Activated T-cell treated with anti-CD3 and anti-CD28 coated beads for 48 hours (primary cell): ENCODE measurements at regions not wholly inside any gene's neighbourhood (a gene's known extent, or its start where the extent isn't known, plus 50 kb on each side); places are given as distances from the start of the nearest gene placed in this dataset.
"Not testable (repeated sequence)": the region's sequence is repeated elsewhere in the genome, so short reads cannot be mapped to it uniquely, and the experiment has no call there.

ENCODE experiments used
- DNase-seq: peaks from one replicate; pipeline ENCODE4 v3.0.0-alpha.2; 2020; ENCODE audit warnings: low read depth

GRCh38 chr15:31219221-31219620 lies 107.4 kb upstream of the KLF13 start:
- DNase-seq: no peak

DNA sequence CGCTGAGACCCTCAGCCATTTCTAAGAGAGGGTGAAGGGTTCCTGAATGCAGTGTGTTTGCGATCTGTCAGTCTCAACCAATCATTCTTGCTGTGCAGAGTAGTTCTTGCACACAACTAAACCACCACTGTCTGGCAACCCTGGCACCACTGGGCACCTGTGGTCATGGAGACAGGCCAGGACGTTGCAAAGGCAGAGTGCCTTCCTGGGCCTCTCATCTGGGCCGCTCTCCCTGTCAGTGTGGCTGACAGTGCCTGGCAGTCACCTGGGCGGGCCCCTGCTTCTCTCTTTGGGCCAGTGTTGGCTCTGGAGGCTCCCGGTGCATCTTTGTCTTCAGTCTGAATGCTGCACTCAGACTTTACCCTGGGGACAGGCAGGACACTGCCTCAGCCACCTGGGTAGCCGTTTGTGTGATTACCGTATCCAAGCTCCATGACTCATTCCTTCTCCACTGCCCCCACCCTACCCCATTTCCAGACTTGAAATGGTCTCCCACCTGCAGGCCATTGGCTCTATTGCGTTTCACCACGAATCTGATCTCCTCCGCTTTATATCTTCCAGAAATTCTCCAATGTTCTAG lies 104.6 kb upstream of the KLF13 start:
- no peak for DNase-seq

- DNase-seq: no peak
These were observed 103.8 kb upstream of the KLF13 start for GRCh38 chr15:31222773-31223341.

GRCh38 chr15:31223478-31224350 lies 102.9 kb upstream of the KLF13 start:
- no peak for DNase-seq

GRCh38 chr15:31224661-31225060 lies 102.0 kb upstream of the KLF13 start:
- DNase-seq: not testable (repeated sequence)

DNA sequence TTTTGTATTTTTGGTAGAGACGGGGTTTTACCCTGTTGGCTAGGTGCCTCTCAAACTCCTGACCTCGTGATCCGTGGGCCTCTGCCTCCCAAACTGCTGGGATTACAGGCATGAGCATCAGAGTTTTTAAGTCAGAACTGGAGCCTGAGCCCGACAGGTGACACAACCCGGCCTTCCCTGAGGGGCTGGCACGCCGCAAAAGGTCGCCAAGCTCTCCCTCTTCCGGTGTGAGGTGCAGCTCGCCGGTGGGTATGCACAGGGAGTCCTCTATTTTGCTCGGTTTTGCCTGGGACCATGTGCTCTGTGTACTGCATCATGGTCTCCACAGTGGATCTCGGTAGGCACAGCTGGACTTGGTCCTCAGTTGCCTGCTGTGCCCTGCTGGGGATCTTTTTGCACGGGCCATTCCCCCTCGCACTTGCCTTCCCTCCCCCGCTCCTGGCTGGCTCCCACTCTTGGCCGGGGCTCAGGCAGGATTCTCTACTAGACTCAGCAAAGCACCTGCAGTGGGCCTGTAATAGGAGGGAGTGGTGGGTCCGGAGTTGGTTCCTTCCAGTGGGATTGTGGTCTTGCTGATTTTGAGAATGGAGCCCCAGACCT lies 101.2 kb upstream of the KLF13 start:
- no peak for DNase-seq

- DNase-seq: no peak
These were observed 100.6 kb upstream of the KLF13 start for GRCh38 chr15:31226021-31226420.

DNA sequence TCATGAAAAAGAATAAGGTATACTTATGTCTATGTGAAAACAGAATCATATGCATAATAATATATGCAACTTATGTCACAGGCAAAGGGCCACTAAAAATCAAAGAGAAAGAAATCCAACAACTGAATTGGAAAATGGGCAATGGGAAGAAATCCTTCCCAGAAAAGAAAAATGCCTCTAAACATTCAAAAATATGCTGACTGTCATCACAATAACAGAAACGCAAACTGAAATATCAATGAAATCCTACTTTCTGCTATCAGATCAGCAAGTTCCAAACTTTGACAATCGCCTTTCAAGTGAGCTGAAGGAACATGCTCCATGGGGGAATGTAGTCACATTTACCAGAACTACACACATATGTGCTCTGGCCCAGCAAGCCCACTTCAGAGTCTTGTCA lies 99.4 kb upstream of the KLF13 start:
- DNase-seq: no peak

- DNase-seq: no peak
These were observed 98.6 kb upstream of the KLF13 start for GRCh38 chr15:31228011-31228484.

GRCh38 chr15:31228980-31229826 lies 97.4 kb upstream of the KLF13 start:
- no peak for DNase-seq

- no peak for DNase-seq
These were observed 95.8 kb upstream of the KLF13 start for GRCh38 chr15:31230630-31231485.

DNA sequence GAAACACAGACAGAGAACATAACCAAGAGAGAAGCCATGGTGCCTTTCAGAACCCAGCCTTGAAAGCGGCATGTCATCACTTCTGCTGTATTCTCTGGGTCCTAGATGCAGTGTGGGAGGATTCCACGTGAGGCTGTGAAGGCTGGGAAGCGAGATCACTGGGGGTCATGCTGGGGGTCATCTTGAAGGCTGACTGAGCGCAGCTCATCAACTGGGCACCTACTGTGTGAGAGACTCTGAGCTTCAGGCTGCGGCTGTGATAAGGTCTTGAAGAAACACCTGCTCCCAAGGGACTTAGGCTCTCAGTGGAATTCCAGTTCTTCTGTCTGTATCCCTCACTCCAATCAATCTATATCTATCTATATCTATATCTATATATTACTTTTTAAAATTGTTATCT lies 91.8 kb upstream of the KLF13 start:
- no peak for DNase-seq

DNA sequence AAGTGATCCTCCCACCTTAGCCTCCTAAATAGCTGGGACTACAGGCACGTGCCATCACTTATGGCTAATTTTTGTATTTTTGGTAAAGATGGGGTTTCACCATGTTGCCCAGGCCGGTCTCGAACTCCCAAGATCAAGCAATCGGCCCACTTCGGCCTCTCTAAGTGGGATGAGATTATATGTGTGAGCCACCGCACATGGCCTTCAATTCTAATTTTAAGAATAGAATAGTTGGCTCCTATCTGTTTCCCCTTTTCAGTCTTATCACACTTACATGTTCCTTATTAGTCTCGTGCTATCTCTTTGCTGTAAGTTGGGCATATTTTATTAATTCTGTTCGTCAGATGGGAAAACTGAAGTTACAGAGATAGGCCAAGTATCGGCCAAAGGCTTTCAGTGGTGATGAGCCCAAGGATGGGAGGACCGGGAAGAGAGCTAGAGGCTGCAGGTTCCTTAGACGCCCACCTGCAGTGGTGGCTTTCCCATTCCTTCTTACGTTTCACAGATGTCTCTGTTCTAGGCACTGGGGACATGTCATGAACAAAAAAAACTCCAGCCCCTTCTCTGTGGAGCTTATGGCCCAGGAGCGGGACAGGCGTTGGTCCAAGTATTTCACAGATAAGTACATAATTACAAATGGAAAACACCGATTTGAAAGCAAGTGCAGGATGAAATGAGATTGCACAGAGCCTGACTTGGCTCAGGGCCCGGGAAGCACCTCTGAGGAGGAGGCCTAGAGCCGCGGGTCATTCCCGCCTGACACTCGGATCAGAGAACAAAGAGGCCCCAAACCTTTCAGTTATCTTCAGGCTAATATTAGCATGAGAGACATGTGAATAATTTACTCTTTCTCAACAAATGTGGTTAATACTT lies 91.1 kb upstream of the KLF13 start:
- no peak for DNase-seq

GRCh38 chr15:31236184-31237042 lies 90.2 kb upstream of the KLF13 start:
- no peak for DNase-seq

GRCh38 chr15:31237043-31237324 lies 89.7 kb upstream of the KLF13 start:
- no peak for DNase-seq

GRCh38 chr15:31238906-31239305 lies 87.7 kb upstream of the KLF13 start:
- DNase-seq: no peak

GRCh38 chr15:31239409-31239808 lies 87.2 kb upstream of the KLF13 start:
- no peak for DNase-seq

GRCh38 chr15:31241888-31242522 lies 84.6 kb upstream of the KLF13 start:
- DNase-seq: no peak

DNA sequence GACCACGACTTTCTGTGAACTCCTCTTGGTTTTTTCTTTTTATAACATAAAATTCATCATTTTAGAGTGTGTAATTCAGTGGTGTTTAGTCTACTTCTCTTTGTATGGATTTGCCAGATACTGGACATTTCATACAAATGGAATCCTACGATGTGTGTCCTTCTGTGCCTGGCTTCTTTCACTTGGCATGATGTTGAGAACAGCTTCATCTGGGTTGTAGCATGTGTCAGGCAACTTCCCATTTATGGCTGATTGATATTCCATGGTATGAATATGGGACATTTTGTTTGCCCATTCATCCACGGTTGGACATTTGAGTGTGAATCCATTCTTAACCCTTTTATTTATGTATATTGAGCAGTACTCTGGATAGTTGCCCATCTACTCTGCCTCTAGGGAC lies 82.7 kb upstream of the KLF13 start:
- DNase-seq: no peak
